Ectodermal cell (in vitro differentiated cells): ENCODE measurements at regions not wholly inside any gene's neighbourhood (a gene's known extent, or its start where the extent isn't known, plus 50 kb on each side); places are given as distances from the start of the nearest gene placed in this dataset.

Experiments
- H3K27ac ChIP-seq: 2 replicates; pipeline ENCODE4 v1.7.0; 2013; ENCODE audit warnings: mild to moderate bottlenecking, low read depth, low read length; ENCODE audit not compliant: insufficient read depth, poor library complexity, severe bottlenecking
- H3K27me3 ChIP-seq: 2 replicates; pipeline ENCODE4 v1.7.0; 2013; ENCODE audit warnings: mild to moderate bottlenecking, low read length; ENCODE audit not compliant: insufficient read depth, control insufficient read depth, poor library complexity, severe bottlenecking
- H3K36me3 ChIP-seq: one replicate; pipeline ENCODE4 v1.7.0; 2013; ENCODE audit warnings: low read length; ENCODE audit not compliant: control insufficient read depth, insufficient read depth
- H3K4me1 ChIP-seq: one replicate; pipeline ENCODE4 v1.7.0; 2013; ENCODE audit warnings: low read length; ENCODE audit not compliant: control insufficient read depth, insufficient read depth
- H3K4me3 ChIP-seq: 2 replicates; pipeline ENCODE4 v1.7.0; 2013; ENCODE audit warnings: low read depth, low read length, control low read depth; ENCODE audit not compliant: insufficient read depth
- H3K9me3 ChIP-seq: 2 replicates; pipeline ENCODE4 v1.7.0; 2013; ENCODE audit warnings: mild to moderate bottlenecking, low read length, moderate library complexity; ENCODE audit not compliant: control insufficient read depth
- WGBS, 2 experiments: methylation state at CpG; one replicate each; pipeline ENCODE4 v1.1.7; 2013; ENCODE audit warnings: missing lambda C conversion rate in 2 of 2; 5-methylcytosine and 5-hydroxymethylcytosine counted together

DNA sequence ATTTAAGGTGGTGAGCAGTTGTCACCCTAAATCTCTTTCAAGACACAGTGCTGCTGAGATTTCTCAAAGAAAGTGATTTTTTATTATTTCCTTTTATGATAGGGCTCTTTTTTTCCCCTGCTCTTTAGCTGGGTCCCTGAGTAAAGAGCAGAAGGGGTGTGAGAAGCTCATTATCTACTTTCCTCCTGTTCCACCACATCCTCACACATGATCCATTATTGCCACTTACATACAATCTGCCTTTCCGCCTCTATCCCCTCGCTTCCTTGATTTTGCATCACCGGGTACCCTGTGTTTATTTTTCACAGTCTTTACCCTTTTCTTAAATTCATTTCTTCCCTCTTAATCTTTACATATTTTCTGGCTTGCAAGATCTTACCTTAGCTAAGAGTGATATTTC is 93.9 kb upstream of the CCDC85A start:
- H3K9me3 ChIP-seq, result no peaks in the 10 kb centered on the region
- no peak overlapping the region for H3K4me3 ChIP-seq
- H3K27me3 ChIP-seq, result no peaks in the 10 kb centered on the region
- no peak overlapping the region for H3K27ac ChIP-seq
- H3K36me3 ChIP-seq, result no peaks in the 10 kb centered on the region
- WGBS, 2 experiments, result 93 to 94% methylated on average over 3 of the region's 3 CpGs
- H3K4me1 ChIP-seq, result no peaks in the 10 kb centered on the region

DNA sequence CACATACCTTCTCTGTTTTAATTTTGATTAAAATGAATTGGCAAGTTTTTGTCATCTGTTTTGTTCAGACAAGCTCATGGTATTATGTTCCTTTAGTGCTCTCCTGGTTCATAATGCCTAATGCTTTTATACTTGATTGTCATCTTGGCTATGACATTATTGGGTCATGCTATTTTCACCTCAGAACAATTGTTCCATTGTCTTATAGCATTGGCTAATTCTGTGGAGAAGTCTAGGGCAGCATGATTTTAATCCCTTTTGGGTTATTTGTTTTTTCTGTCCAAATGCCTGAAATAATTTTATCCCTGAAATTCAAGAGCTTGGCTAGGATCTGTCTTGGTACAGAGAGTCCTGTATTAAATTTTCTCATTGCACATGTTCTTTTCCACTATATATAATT is 83.8 kb upstream of the CCDC85A start:
- Histone ChIP-seq H3K4me3 (no peak overlapping the region), H3K9me3 (no peaks in the 10 kb centered on the region), H3K27me3 (no peaks in the 10 kb centered on the region), H3K36me3 (no peaks in the 10 kb centered on the region), H3K4me1 (no peaks in the 10 kb centered on the region), H3K27ac (no peak overlapping the region)

- no CpG with 5 or more reads among the region's 1 CpG for WGBS, 2 experiments
These were observed 82.9 kb upstream of the CCDC85A start for GRCh38 chr2:56100791-56101312.

GRCh38 chr2:56102098-56102497 is 81.7 kb upstream of the CCDC85A start:
- no peak overlapping the region for H3K27ac ChIP-seq
- H3K36me3 ChIP-seq, result no peaks in the 10 kb centered on the region
- H3K4me3 ChIP-seq, result no peak overlapping the region
- H3K27me3 ChIP-seq, result no peaks in the 10 kb centered on the region
- H3K9me3 ChIP-seq, result no peaks in the 10 kb centered on the region
- WGBS, 2 experiments, result 14 to 19% methylated on average over 1 of the region's 1 CpG
- no peaks in the 10 kb centered on the region for H3K4me1 ChIP-seq

More at GRCh38 chr2:56100791-56101312, 82.9 kb upstream of the CCDC85A start:
- Histone ChIP-seq H3K4me3 (no peak overlapping the region), H3K27ac (no peak overlapping the region), H3K4me1 (no peaks in the 10 kb centered on the region), H3K9me3 (no peaks in the 10 kb centered on the region), H3K27me3 (no peaks in the 10 kb centered on the region), H3K36me3 (no peaks in the 10 kb centered on the region)

GRCh38 chr2:56102866-56103265 is 80.9 kb upstream of the CCDC85A start:
- H3K4me1 ChIP-seq, result no peaks in the 10 kb centered on the region
- no peaks in the 10 kb centered on the region for H3K9me3 ChIP-seq
- WGBS, 2 experiments, result 96 to 97% methylated on average over 2 of the region's 2 CpGs
- no peaks in the 10 kb centered on the region for H3K36me3 ChIP-seq
- H3K27ac ChIP-seq, result no peak overlapping the region
- no peak overlapping the region for H3K4me3 ChIP-seq
- H3K27me3 ChIP-seq, result no peaks in the 10 kb centered on the region

- no peak overlapping the region for H3K27ac ChIP-seq
- H3K27me3 ChIP-seq, result no peaks in the 10 kb centered on the region
- no peaks in the 10 kb centered on the region for H3K9me3 ChIP-seq
- no peak overlapping the region for H3K4me3 ChIP-seq
- no peaks in the 10 kb centered on the region for H3K4me1 ChIP-seq
- WGBS, 2 experiments, result 80 to 91% methylated on average over 1 of the region's 1 CpG
- H3K36me3 ChIP-seq, result no peaks in the 10 kb centered on the region
These were observed 78.8 kb upstream of the CCDC85A start for GRCh38 chr2:56104962-56105361.

DNA sequence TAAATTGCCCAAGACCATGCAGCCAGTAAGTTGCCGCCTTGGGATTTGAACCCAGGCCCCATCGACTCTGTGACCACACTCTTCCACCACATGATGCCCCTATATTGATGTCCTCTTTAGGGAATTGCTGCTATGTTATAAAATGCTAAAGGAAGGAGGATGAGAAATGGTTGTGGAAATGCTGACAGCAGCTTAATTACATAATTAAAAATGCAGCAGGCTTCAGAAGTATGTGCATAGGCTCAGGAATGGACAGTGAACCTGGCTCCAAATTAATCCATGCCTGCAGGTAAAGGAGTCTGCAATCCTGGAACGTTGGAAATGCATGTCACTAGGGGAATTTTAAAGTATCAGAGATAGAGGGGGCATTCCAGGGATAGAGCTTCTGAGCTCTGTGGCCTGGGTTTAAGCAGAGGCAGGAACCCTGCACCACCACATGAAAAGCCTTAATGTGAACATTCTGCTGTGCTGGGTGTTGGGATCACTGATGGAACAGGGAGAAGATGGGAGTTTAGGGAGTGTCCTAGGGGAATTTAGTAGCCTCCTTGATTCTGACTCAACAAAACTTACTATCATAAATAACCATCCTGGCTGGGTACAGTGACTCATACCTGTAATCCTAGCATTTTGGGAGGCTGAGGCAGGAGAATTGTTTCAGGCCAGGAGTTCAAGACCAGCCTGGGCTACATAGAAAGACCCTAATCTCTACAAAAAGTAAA is 76.1 kb upstream of the CCDC85A start:
- Histone ChIP-seq H3K36me3 (no peaks in the 10 kb centered on the region), H3K27ac (no peak overlapping the region), H3K4me3 (no peak overlapping the region), H3K27me3 (no peaks in the 10 kb centered on the region), H3K4me1 (no peaks in the 10 kb centered on the region), H3K9me3 (no peaks in the 10 kb centered on the region)
- WGBS, 2 experiments, result 78 to 90% methylated on average over 3 of the region's 3 CpGs

DNA sequence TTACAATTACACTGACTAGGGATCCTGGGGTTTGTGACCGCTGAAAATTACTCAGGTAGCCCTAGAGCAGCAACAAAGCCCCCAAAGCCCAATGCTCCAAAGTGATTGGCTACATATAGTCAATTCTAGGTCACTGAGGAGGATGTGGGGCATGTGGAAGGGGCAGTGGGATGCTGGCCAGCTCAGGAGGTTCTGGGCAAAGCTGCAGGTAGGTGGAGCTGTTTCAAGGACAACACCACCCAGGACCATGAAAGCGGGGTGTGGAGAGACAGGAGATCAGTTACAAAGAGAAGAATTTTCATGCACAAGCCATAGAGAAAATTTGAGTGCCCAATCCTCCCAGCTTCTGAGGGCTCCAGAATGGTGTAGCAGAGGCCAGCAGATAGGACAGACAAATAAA is 75.0 kb upstream of the CCDC85A start:
- no peaks in the 10 kb centered on the region for H3K36me3 ChIP-seq
- no peak overlapping the region for H3K27ac ChIP-seq
- H3K9me3 ChIP-seq, result no peaks in the 10 kb centered on the region
- H3K27me3 ChIP-seq, result no peaks in the 10 kb centered on the region
- H3K4me3 ChIP-seq, result no peak overlapping the region
- H3K4me1 ChIP-seq, result no peaks in the 10 kb centered on the region
- WGBS, 2 experiments, result 79 to 83% methylated on average over 2 of the region's 2 CpGs

GRCh38 chr2:56109994-56110393 is 73.8 kb upstream of the CCDC85A start:
- H3K36me3 ChIP-seq, result no peaks in the 10 kb centered on the region
- H3K9me3 ChIP-seq, result no peaks in the 10 kb centered on the region
- H3K4me3 ChIP-seq, result no peak overlapping the region
- no peaks in the 10 kb centered on the region for H3K27me3 ChIP-seq
- no peak overlapping the region for H3K27ac ChIP-seq
- H3K4me1 ChIP-seq, result no peaks in the 10 kb centered on the region

GRCh38 chr2:56113382-56113975 is 70.3 kb upstream of the CCDC85A start:
- Histone ChIP-seq H3K4me1 (no peaks in the 10 kb centered on the region), H3K27me3 (no peaks in the 10 kb centered on the region), H3K4me3 (no peak overlapping the region), H3K9me3 (no peaks in the 10 kb centered on the region), H3K27ac (peak overlapping the region; percentile 36), H3K36me3 (no peaks in the 10 kb centered on the region)
- WGBS, 2 experiments, result 52 to 63% methylated on average over 4 of the region's 4 CpGs
